Caki2 (cell line): ENCODE measurements at regions not wholly inside any gene's neighbourhood (a gene's known extent, or its start where the extent isn't known, plus 50 kb on each side); places are given as distances from the start of the nearest gene placed in this dataset.
A peak's percentile ranks its signal among the peaks of the same experiment; 100 is the strongest.

Experiments
- DNase-seq: peaks from one replicate; pipeline ENCODE4 v3.0.0-alpha.2; 2015; ENCODE audit warnings: low read depth
- in situ Hi-C: cut with HindIII; loops from 2 replicates; pipeline ENCODE4 v1.10.0; 2016; ENCODE audit warnings: low sequenced_read_pairs, low pct_unique_long_range_greater_than_20kb, mixed read lengths

GRCh38 chr11:107224836-107225235 is 206.6 kb upstream of the GUCY1A2 start:
- no peak for DNase-seq
- in situ Hi-C loops = no loop called here

GRCh38 chr11:107222916-107223460 is 204.7 kb upstream of the GUCY1A2 start:
- in situ Hi-C loops = no loop called here
- no peak for DNase-seq

GRCh38 chr11:107222431-107222830 is 204.2 kb upstream of the GUCY1A2 start:
- no peak for DNase-seq
- in situ Hi-C loops = no loop called here

GRCh38 chr11:107221748-107222285 is 203.5 kb upstream of the GUCY1A2 start:
- in situ Hi-C loops = no loop called here
- no peak for DNase-seq

GRCh38 chr11:107218123-107219013 is 200.1 kb upstream of the GUCY1A2 start:
- in situ Hi-C loops = no loop called here
- DNase-seq = no peak

GRCh38 chr11:107217444-107217843 is 199.2 kb upstream of the GUCY1A2 start:
- in situ Hi-C loops = no loop called here
- DNase-seq = no peak

- in situ Hi-C loops = no loop called here
- DNase-seq = no peak
Measured at GRCh38 chr11:107215010-107215409, 196.7 kb upstream of the GUCY1A2 start.

GRCh38 chr11:107203656-107204055 is 185.4 kb upstream of the GUCY1A2 start:
- DNase-seq = no peak
- in situ Hi-C loops = no loop called here

- in situ Hi-C loops = no loop called here
- no peak for DNase-seq
Measured at GRCh38 chr11:107202241-107202640, 184.0 kb upstream of the GUCY1A2 start.

GRCh38 chr11:107198490-107199007 is 180.3 kb upstream of the GUCY1A2 start:
- in situ Hi-C loops = no loop called here
- no peak for DNase-seq

- in situ Hi-C loops = no loop called here
- no peak for DNase-seq
Measured at GRCh38 chr11:107197932-107198331, 179.7 kb upstream of the GUCY1A2 start.

- in situ Hi-C loops = no loop called here
- no peak for DNase-seq
Measured at GRCh38 chr11:107196732-107197131, 178.5 kb upstream of the GUCY1A2 start.

- in situ Hi-C loops = no loop called here
- DNase-seq = no peak
Measured at GRCh38 chr11:107184986-107185385, 166.7 kb upstream of the GUCY1A2 start.

- no peak for DNase-seq
- in situ Hi-C loops = no loop called here
Measured at GRCh38 chr11:107183953-107184352, 165.7 kb upstream of the GUCY1A2 start.

GRCh38 chr11:107182978-107183377 is 164.7 kb upstream of the GUCY1A2 start:
- in situ Hi-C loops = no loop called here
- peak; percentile 45 for DNase-seq

GRCh38 chr11:107180236-107180635 is 162.0 kb upstream of the GUCY1A2 start:
- in situ Hi-C loops = no loop called here
- no peak for DNase-seq

- DNase-seq = no peak
- in situ Hi-C loops = no loop called here
Measured at GRCh38 chr11:107179829-107180228, 161.6 kb upstream of the GUCY1A2 start.

GRCh38 chr11:107177106-107177477 is 158.8 kb upstream of the GUCY1A2 start:
- in situ Hi-C loops = no loop called here
- DNase-seq = no peak
